CD4-positive, alpha-beta T cell treated with Interleukin-6 for 4 hours (primary cell): ENCODE measurements at regions not wholly inside any gene's neighbourhood (a gene's known extent, or its start where the extent isn't known, plus 50 kb on each side); places are given as distances from the start of the nearest gene placed in this dataset.

Experiments
- DNase-seq: peaks from one replicate; pipeline ENCODE4 v3.0.0-alpha.2; 2020; ENCODE audit warnings: mixed read lengths

- DNase-seq, result peak; percentile 20
Observed at GRCh38 chr12:96134200-96134599, 60.0 kb upstream of the ELK3 start.

GRCh38 chr12:96136161-96136560, 58.0 kb upstream of the ELK3 start:
- DNase-seq, result no peak

GRCh38 chr12:96136725-96137378, 57.3 kb upstream of the ELK3 start:
- no peak for DNase-seq

GRCh38 chr12:96140174-96140573, 54.0 kb upstream of the ELK3 start:
- DNase-seq, result peak; percentile 15

- DNase-seq, result no peak
Observed at GRCh38 chr12:96141216-96141912, 52.8 kb upstream of the ELK3 start.

GRCh38 chr12:96143392-96143791, 50.8 kb upstream of the ELK3 start:
- peak; percentile 42 for DNase-seq

GRCh38 chr12:96143827-96144565, 50.2 kb upstream of the ELK3 start:
- no peak for DNase-seq
